ENCODE measurements at regions not wholly inside any gene's neighbourhood (a gene's known extent, or its start where the extent isn't known, plus 50 kb on each side); places are given as distances from the start of the nearest gene placed in this dataset.

DNA sequence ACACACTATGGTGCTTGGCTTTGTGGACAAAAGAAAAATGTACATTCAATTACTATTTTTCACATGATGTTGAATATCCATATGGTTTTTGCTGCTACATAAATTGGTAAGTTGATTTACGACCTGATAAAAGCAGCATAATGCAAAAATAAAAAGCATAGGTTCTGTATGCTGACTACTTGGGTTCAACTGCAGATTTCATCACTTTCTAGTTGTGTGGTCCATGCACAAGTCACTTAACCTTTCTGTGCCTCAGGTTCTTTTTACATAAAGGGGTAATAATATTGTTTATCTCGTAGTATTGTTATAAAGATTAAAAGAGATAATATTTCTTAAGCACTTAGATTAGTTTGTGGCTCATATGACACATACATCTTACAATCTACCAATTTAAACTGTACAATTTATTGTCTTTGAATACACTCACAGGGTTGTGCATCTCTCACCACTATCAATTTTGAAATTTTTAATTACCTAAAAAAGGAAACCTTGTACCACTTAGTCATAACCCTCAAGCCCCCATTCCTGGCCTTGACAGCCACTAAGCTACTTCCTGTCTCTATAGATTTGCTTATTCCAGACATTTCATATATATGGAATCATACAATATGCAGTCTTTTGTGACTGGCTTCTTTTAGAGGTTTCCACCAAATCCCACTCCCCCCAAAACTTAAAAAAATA lies 1443.9 kb downstream of the SUCLG1 start (continued):
- TF ChIP-seq ZNF197 (CRISPR knock-in tag; IDR thresholded peaks at IDR 0.05; ENCODE audit: low read depth) (no peak), PRMT5 (CRISPR knock-in tag; IDR thresholded peaks at IDR 0.05) (no peak)

DNA sequence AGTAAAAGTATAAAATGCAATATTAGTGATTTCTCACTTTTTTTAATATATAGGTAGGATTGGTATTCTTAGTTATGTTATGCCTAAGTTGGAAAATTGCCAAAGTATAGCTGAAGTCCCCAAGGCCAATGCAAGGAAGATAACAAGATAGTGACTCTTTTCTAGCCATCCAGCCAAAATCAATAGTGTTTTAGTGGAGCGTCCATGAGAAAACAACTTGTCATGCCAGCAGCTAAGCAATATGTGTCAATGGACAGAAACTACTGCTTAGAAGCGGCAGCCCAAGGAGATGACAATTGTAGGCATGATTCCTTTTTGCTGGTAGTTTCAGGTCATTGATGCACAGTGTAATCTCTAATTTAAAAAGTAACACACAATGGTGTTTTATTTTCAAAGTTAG lies 1444.6 kb downstream of the SUCLG1 start:
- Histone ChIP-seq H3K36me3 (ENCODE audit: control insufficient read depth, insufficient read depth, low read length) (no peaks in the 10 kb centered on the region), H3K9me3 (replicated peaks; ENCODE audit: control insufficient read depth, insufficient read depth, low read depth, low read length) (no peaks in the 10 kb centered on the region), H3K4me3 (no peak overlapping the region), H4K20me1 (replicated peaks; ENCODE audit: control insufficient read depth, insufficient read depth, low read length) (no peaks in the 10 kb centered on the region), H3K27ac (ENCODE audit: extremely low read depth, low read depth, low read length) (no peak overlapping the region), H3K4me1 (replicated peaks in 1 of 2; ENCODE audit: control insufficient read depth in 2 of 2, insufficient read depth in 2 of 2, low read length in 2 of 2) (no peaks in the 10 kb centered on the region), H3K9me1 (ENCODE audit: control insufficient read depth, insufficient read depth, low read length) (no peaks in the 10 kb centered on the region), H3K27me3 (ENCODE audit: control insufficient read depth in 2 of 2, insufficient read depth in 2 of 2, low read length in 2 of 2) (no peaks in the 10 kb centered on the region), H2AFZ (ENCODE audit: low read depth, low read length) (no peak overlapping the region), H3K9ac (ENCODE audit: insufficient read depth in 1 of 2, low read depth in 2 of 2, low read length in 2 of 2) (no peak overlapping the region), H3K4me2 (ENCODE audit: insufficient read depth, low read length) (no peak overlapping the region), H3K79me2 (ENCODE audit: control insufficient read depth, insufficient read depth, low read length) (no peaks in the 10 kb centered on the region)
- ChIA-PET POLR2A (no interaction called here), CTCF (ENCODE audit: low intra/inter-chr PET ratio) (no interaction called here)
- FAIRE-seq (no peak), DNase-seq (ENCODE audit: extremely low read depth in 1 of 4, low spot score in 3 of 4) (no peak), ATAC-seq (no peak)
- BruUV-seq (replicated peaks) = no TSS peak
- 3% methylated on average over 2 of the region's 2 CpGs for WGBS (ENCODE audit: insufficient coverage, low coverage, missing lambda C conversion rate)
- intact Hi-C loops (cut with micrococcal nuclease) (no loop called here), in situ Hi-C loops (cut with MboI) (no loop called here)
- TF ChIP-seq MTA1 (IDR thresholded peaks at IDR 0.05; ENCODE audit: borderline replicate concordance) = no peak
- no peak for TF ChIP-seq NR2C1 (IDR thresholded peaks at IDR 0.05)
- TF ChIP-seq NR2C1 (tag; IDR thresholded peaks at IDR 0.05) = no peak
- no peak for TF ChIP-seq MEF2A (IDR thresholded peaks at IDR 0.05; ENCODE audit: control insufficient read depth, low read depth, low read length)
- no peak for TF ChIP-seq THRAP3 (IDR thresholded peaks at IDR 0.05; ENCODE audit: borderline replicate concordance)
- TF ChIP-seq KLF1 (tag; IDR thresholded peaks at IDR 0.05) = no peak
- no peak for TF ChIP-seq RFX5 (IDR thresholded peaks at IDR 0.05; ENCODE audit: low read depth, low read length)
- TF ChIP-seq TRIM28 (IDR thresholded peaks at IDR 0.05) = no peak
- no peak for TF ChIP-seq PML (IDR thresholded peaks at IDR 0.05; ENCODE audit: low read length)
- no peak for TF ChIP-seq TFAM (CRISPR knock-in tag; conservative IDR thresholded peaks at IDR 0.05)
